Neural cell (in vitro differentiated cells): ENCODE measurements at regions not wholly inside any gene's neighbourhood (a gene's known extent, or its start where the extent isn't known, plus 50 kb on each side); places are given as distances from the start of the nearest gene placed in this dataset.

Experiments used
- H2AFZ ChIP-seq: fragments of 200-600, 300-800 bp; sonication (generic), shearing (Covaris generic); 2 replicates; pipeline ENCODE4 v1.6.0; 2014; ENCODE audit warnings: low read depth, mild to moderate bottlenecking, antibody characterized with exemption, low read length, moderate library complexity
- H3F3A ChIP-seq: fragments of 200-600 bp; shearing (Covaris generic); 2 replicates; pipeline ENCODE4 v1.6.1; 2016; ENCODE audit warnings: mild to moderate bottlenecking, moderate library complexity, mixed read lengths, antibody characterized with exemption, low read length; ENCODE audit not compliant: insufficient read depth, poor library complexity, severe bottlenecking
- H3K27ac ChIP-seq: fragments of 200-600, 300-800 bp; sonication (generic), shearing (Covaris generic); 2 replicates; pipeline ENCODE4 v1.5.1; 2014; ENCODE audit warnings: mild to moderate bottlenecking, low read length, moderate library complexity
- H3K27me3 ChIP-seq: fragments of 300-800, 200-600 bp; sonication (generic), shearing (Covaris generic); 2 replicates; pipeline ENCODE4 v1.6.0; 2014; ENCODE audit warnings: mild to moderate bottlenecking, low read depth, low read length, moderate library complexity; ENCODE audit not compliant: insufficient read depth
- H3K36me3 ChIP-seq: fragments of 300-800, 200-600 bp; sonication (generic), shearing (Covaris generic); 2 replicates; pipeline ENCODE4 v1.5.1; 2014; ENCODE audit warnings: mild to moderate bottlenecking, antibody characterized with exemption, low read length, moderate library complexity; ENCODE audit not compliant: insufficient read depth
- H3K4me2 ChIP-seq: fragments of 300-800, 200-600 bp; sonication (generic), shearing (Covaris generic); 2 replicates; pipeline ENCODE4 v1.6.0; 2014; ENCODE audit warnings: mild to moderate bottlenecking, low read length
- H3K4me3 ChIP-seq: fragments of 300-800, 200-600 bp; sonication (generic), shearing (Covaris generic); 2 replicates; pipeline ENCODE4 v1.5.1; 2014; ENCODE audit warnings: mild to moderate bottlenecking, low read length, moderate library complexity
- H3K79me2 ChIP-seq: fragments of 200-600 bp; shearing (Covaris generic); replicated peaks from 2 replicates; pipeline ENCODE4 v1.6.0; 2014; ENCODE audit warnings: mild to moderate bottlenecking, low read length, moderate library complexity; ENCODE audit not compliant: insufficient read depth
- H3K9ac ChIP-seq: fragments of 300-800, 200-600 bp; sonication (generic), shearing (Covaris generic); 2 replicates; pipeline ENCODE4 v1.6.1; 2016; ENCODE audit warnings: mild to moderate bottlenecking, low read length, mixed read lengths
- H3K9me2 ChIP-seq: fragments of 200-600 bp; shearing (Covaris generic); 2 replicates; pipeline ENCODE4 v1.6.1; 2016; ENCODE audit warnings: mild to moderate bottlenecking, low read length, mixed read lengths; ENCODE audit not compliant: insufficient read depth
- H3K9me3 ChIP-seq: fragments of 200-600, 300-800 bp; sonication (generic), shearing (Covaris generic); 2 replicates; pipeline ENCODE4 v1.6.1; 2016; ENCODE audit warnings: mild to moderate bottlenecking, mixed run types, low read length, moderate library complexity, mixed read lengths
- H4K20me1 ChIP-seq: fragments of 200-600 bp; shearing (Covaris generic); 2 replicates; pipeline ENCODE4 v1.6.1; 2016; ENCODE audit warnings: mild to moderate bottlenecking, mixed run types; ENCODE audit not compliant: insufficient read depth
- CTCF ChIP-seq: fragments of 450-650 bp; IDR thresholded peaks from 2 replicates; pipeline ENCODE4 v1.5.1; 2014; ENCODE audit warnings: antibody characterized with exemption, mild to moderate bottlenecking, moderate library complexity; ENCODE audit not compliant: poor library complexity, severe bottlenecking
- EP300 ChIP-seq: fragments of 450-650 bp; conservative IDR thresholded peaks from 2 replicates; pipeline ENCODE4 v1.6.1; 2014; ENCODE audit warnings: antibody characterized with exemption, mild to moderate bottlenecking, moderate library complexity; ENCODE audit not compliant: poor library complexity, severe bottlenecking
- EZH2 ChIP-seq: fragments of 200-600, 300-800 bp; shearing (Covaris generic), sonication (generic); IDR thresholded peaks from 2 replicates; pipeline ENCODE4 v1.6.1; 2014; ENCODE audit warnings: antibody characterized with exemption, low read length, borderline replicate concordance, mild to moderate bottlenecking; ENCODE audit not compliant: insufficient read depth, poor library complexity, severe bottlenecking
- MXI1 ChIP-seq: fragments of 450-650 bp; conservative IDR thresholded peaks from 2 replicates; pipeline ENCODE4 v1.6.1; 2014; ENCODE audit warnings: antibody characterized with exemption, mild to moderate bottlenecking; ENCODE audit not compliant: poor library complexity, severe bottlenecking
- POLR2AphosphoS5 ChIP-seq: IDR thresholded peaks from 2 replicates; pipeline ENCODE4 v1.6.1; 2012
- RAD21 ChIP-seq: fragments of 450-650 bp; conservative IDR thresholded peaks from 2 replicates; pipeline ENCODE4 v1.6.1; 2014; ENCODE audit warnings: antibody characterized with exemption, mild to moderate bottlenecking, moderate library complexity
- REST ChIP-seq: IDR thresholded peaks from 2 replicates; pipeline ENCODE4 v1.6.1; 2012; ENCODE audit warnings: borderline replicate concordance
- SMC3 ChIP-seq: fragments of 450-650 bp; conservative IDR thresholded peaks from 2 replicates; pipeline ENCODE4 v1.6.1; 2014; ENCODE audit warnings: antibody characterized with exemption, mild to moderate bottlenecking, moderate library complexity; ENCODE audit not compliant: poor library complexity
- TAF1 ChIP-seq: IDR thresholded peaks from 2 replicates; pipeline ENCODE4 v1.6.1; 2012; ENCODE audit warnings: low read depth

DNA sequence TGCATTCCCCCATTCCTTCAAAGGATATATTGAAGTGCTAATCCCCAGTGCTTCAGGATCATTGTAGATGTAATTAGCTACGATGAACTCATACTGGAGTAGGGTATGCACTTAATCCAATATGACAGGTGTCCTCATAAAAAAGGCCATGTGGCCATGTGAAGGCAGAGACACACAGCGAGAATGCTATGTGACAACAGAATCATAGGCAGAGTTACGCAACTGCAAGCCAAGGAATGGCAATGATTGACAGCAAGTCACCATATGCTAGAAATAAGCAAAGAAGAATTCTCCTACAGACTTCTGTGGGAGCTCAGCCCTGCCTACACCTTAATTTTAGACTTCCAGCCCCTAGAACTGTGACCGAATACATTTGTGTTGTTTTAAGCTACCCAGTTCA lies 875.6 kb upstream of the ROBO1 start:
- H3K4me3 ChIP-seq, result no peak overlapping the region
- no peaks in the 10 kb centered on the region for H3K9me2 ChIP-seq
- no peaks in the 10 kb centered on the region for H3K36me3 ChIP-seq
- TF ChIP-seq RAD21 (no peak), TAF1 (no peak), POLR2AphosphoS5 (no peak), REST (no peak), SMC3 (no peak), EP300 (no peak), EZH2 (no peak), MXI1 (no peak), CTCF (no peak)
- no peaks in the 10 kb centered on the region for H4K20me1 ChIP-seq
- no peak overlapping the region for H3K27ac ChIP-seq
- H3K27me3 ChIP-seq, result no peaks in the 10 kb centered on the region
- H2AFZ ChIP-seq, result no peak overlapping the region
- H3K9me3 ChIP-seq, result peaks cover 3% of the 10 kb centered on the region
- H3K9ac ChIP-seq, result no peak overlapping the region
- no peaks in the 10 kb centered on the region for H3F3A ChIP-seq
- H3K79me2 ChIP-seq, result no peaks in the 10 kb centered on the region
- H3K4me2 ChIP-seq, result no peak overlapping the region

DNA sequence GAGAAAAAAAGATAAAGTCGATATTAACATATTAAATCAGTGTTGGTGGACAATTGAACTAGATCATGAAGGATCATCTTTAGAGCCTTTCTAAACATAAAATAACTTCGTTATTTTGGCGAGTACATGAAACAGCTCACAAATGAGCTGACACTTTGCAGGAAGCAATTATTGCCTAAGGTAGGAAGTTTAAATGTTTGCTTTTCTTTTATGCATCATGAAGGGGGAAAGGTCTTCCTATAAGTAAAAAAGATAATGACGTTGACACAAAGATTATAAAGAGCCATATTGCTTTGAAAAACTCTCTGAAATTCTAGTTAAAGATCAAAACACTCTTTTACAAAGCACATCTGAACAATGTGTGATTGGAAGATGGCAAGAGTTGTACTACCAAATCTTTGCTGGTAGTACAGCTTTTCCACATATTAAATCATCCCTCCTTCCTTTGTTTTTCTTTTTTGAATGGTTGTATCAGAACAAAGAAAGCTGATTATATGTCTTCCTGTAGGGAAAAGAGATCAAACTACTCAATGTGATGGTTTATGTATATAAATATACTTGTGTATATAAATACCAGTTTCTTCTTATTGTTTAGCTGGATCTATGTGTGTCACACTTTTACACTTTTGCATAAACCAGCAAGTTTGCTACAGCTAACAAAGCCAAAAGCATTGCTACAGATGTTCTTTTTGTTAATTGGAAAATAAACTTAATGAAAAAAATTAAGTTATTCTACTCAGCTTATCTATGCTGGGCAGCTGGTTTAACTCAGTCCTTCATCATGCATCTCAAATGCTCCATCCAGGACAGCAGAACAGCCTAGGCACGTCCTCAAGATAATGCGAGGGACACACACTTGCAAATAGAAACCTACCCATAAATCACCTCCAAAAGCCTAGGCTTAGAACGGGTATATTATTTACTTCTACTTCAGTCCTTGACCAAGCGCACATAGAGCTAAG lies 850.8 kb upstream of the ROBO1 start:
- Histone ChIP-seq H3F3A (no peaks in the 10 kb centered on the region), H3K9me3 (no peaks in the 10 kb centered on the region)

More for the DNA sequence above, 850.8 kb upstream of the ROBO1 start:
- no peak overlapping the region for H3K4me2 ChIP-seq
- no peak overlapping the region for H3K4me3 ChIP-seq
- H3K27me3 ChIP-seq, result no peaks in the 10 kb centered on the region
- no peaks in the 10 kb centered on the region for H3K79me2 ChIP-seq
- no peak overlapping the region for H2AFZ ChIP-seq
- no peak overlapping the region for H3K27ac ChIP-seq
- H3K9me2 ChIP-seq, result no peaks in the 10 kb centered on the region
- H3K36me3 ChIP-seq, result no peaks in the 10 kb centered on the region
- H4K20me1 ChIP-seq, result no peaks in the 10 kb centered on the region
- H3K9ac ChIP-seq, result no peak overlapping the region
- TF ChIP-seq SMC3 (no peak), REST (no peak), EZH2 (no peak), CTCF (no peak), RAD21 (no peak), EP300 (no peak), MXI1 (no peak), POLR2AphosphoS5 (no peak), TAF1 (no peak)
